SKM-1 treated with dmso at 0.1 percent for 144 hours (cell line): ENCODE measurements at regions not wholly inside any gene's neighbourhood (a gene's known extent, or its start where the extent isn't known, plus 50 kb on each side); places are given as distances from the start of the nearest gene placed in this dataset.

Experiments used
- DNase-seq: peaks from one replicate; lab custom pipeline; 2025; ENCODE audit not compliant: unreplicated experiment; lab: John Stamatoyannopoulos, UW

DNA sequence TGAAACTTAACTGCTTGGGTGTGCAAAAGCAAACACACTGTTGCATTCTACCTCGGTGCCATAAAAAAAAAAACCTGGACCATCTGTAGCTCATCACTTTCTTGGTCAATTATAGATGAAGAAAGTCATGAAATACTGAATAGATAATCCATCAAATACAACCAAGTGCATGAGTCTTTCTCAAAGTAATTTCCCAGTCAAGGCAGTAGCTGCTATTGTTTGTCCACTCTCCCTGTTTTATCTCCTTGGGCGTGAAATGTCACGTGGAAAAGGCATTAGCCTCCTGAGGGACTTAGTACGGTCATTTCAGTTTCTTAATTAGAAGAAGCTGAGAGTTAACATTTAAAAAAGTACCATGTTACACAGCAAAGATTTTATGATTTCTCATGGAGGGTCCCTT, 1697.9 kb downstream of the PCDH9 start:
- DNase-seq: no peak

DNA sequence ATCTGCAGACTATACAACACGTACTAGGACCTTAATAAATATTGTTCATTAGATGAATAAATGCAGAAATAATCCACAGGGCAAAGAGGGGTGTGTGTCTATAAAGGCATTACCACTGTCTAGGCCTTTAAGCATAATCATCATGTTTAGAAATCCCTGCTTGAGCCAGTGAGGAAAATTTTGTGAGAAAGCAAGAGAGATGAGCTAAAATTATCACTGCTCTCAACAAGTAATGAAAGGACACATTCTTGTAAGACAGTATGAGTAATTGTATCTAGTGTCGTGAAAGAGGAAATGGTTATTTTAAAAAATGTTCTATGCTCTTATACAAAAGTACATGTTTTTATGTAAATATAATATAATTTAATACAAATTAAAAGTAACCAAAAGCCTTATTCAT, 1699.4 kb downstream of the PCDH9 start:
- no peak for DNase-seq

DNA sequence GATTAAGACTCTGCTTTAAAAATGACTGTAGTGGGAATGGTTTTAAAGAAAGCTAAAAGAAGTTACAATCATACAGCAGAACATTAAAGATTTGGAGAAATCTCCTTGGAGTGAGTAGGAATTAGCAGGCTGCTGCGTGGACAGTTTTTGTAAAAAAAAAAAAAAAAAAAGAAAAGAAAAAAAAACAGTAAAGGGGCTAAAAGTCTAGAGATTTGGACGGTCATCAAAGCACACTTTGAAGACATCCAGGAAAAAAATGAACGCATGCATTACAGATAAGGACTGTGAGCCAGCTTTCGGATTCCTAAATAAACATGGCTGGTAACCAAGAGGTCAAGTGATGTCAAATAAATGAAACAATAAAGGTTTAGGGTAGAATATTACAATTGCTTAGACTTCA, 1700.6 kb downstream of the PCDH9 start:
- no peak for DNase-seq

- DNase-seq: no peak
Measured at GRCh38 chr13:65508745-65509144, 1721.4 kb downstream of the PCDH9 start.

DNA sequence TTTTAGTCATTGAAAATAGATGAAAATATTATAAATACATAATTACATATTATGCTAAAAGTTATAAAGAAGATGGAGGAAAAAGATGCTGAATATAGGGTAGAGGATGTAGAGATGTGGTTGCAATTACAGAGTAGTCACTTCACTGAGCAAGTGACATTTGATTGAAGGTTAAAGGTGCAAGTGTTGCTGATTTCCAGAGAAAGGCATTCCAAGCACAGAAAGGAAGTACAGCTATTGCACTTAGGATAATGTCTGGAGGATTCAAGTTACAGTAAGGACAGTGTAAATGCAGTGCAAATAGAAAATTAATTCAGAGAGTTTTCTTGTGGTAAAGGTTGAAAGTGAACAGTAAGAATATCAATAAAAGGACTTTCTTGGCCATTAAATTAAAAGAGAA, 1721.8 kb downstream of the PCDH9 start:
- no peak for DNase-seq

DNA sequence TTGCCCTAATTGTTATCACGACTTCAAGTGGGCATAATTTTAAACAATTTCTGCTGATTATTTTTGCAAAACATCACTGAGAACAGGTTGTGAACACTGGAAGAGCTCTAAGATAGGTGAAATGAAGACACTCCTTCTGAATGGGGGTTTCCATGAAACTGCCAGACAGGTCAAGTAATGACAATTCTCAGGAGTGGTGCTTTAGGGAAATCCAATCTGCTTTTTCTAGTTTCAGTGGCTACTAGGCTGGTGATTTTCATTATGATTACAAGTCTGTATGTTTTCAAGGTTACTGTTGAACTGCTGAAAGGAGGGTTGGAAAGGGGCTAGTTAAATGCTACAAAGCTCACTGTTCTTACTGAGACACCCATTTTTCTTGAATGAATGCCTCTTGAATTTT, 1724.2 kb downstream of the PCDH9 start:
- no peak for DNase-seq

DNA sequence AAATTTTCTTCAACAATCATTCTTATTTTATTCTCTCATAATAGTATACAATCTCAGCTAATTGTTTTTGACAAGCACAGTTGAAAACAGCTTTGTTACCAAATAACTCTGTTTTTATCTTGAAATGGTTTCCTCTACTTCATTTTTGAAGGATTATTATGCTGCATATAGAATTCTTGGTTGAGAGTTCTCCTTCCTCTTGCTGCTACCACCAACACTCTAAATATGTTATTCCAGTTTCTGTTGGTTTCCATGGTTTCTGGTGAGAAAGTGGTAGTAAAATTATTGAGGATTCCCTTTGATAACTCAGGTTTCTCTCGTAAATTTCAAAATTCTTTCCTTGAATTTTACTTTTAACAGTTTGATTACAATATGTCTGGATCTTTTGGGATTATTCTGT, 1725.9 kb downstream of the PCDH9 start:
- DNase-seq: no peak

DNA sequence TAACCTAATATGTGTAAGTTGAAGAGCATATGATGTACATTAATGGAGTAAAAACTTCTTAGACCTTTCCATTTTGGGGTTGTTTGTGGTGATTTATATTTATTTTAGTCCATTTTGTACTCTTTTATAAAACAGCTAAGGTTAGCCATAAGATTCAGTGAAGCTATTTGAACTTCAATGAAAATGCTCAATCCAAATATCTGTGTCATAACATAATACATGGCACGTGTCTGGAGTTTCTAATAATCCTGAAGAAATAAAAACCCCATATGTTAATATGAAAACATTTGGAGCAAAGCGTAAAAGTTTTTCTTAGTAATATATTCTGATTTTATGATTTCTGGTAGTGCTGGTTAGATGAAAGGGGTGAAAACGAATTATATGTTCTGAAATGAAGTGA, 1729.7 kb downstream of the PCDH9 start:
- DNase-seq: no peak

GRCh38 chr13:65499256-65499655, 1730.9 kb downstream of the PCDH9 start:
- DNase-seq: no peak

DNA sequence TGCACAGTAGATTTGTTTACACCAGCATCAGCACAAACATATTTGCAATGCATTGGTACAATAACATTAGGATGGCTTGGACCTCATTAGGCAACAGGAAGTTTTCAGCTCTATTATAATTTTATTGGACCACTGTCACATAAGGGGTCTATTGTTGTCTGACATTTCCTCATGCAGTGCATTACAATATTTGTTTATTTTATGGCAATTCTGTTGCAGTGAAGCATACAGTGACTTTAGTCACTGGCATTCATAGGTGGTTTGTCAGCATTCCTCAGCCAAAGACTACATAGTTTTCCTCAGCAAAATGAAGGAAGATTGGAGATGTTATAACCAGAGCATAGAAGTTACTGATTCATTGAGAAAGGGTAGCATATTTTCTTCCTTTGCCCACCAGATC, 1732.9 kb downstream of the PCDH9 start:
- DNase-seq: no peak

DNA sequence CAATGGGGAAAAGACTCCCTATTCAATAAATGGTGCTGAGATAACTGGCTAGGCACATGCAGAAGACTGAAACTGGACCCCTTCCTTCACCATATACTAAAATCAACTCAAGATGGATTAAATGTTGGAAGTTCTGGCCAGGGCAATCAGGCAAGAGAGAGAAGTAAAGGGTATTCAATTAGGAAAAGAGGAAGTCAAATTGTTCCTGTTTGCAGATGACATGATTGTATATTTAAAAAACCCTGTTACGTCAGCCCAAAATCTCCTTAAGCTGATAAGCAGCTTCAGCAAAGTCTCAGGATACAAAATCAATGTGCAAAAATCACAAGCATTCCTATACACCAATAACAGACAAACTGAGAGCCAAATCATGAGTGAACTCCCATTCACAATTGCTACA, 1739.4 kb downstream of the PCDH9 start:
- DNase-seq: peak; percentile 10

DNA sequence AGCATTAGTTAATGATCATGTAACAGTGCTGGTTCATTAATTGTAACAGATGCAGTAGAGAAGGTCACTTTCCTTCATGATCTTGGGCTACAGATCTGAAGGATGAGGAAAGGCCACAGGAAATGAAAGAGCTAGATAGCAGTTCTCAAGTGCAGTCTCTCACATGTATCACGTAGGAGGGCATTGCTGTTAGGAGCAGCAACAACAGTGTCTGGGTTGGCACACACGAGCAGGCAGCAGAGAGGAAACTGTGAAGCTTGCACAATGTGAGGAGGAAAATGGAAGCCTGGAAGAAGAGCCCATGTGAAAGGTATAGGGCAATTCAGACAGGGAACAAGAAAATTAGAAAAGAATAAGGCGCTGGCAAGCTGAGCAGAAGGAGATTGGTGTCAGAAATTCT, 1741.5 kb downstream of the PCDH9 start:
- DNase-seq: no peak

GRCh38 chr13:65479692-65480091, 1750.4 kb downstream of the PCDH9 start:
- no peak for DNase-seq

GRCh38 chr13:65473196-65473595, 1756.9 kb downstream of the PCDH9 start:
- no peak for DNase-seq

DNA sequence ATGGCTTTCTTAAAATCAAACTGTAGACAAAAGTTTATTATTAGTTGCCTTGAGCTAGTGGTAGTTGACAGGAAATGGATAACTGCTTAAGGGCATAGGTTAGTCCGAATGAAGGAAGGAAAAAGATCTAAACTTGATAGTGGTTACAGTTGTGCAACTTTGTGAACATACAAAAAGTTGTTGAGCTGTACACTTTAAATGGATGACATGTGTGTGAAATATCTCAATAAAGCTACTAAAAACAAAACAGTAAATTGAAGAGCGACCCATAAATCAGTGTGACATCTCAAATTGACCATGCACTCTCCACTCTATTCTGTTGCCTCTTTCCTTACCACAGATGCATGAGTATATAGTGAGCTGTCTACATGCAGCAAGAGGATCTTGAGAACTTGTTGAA, 1757.8 kb downstream of the PCDH9 start:
- no peak for DNase-seq

DNA sequence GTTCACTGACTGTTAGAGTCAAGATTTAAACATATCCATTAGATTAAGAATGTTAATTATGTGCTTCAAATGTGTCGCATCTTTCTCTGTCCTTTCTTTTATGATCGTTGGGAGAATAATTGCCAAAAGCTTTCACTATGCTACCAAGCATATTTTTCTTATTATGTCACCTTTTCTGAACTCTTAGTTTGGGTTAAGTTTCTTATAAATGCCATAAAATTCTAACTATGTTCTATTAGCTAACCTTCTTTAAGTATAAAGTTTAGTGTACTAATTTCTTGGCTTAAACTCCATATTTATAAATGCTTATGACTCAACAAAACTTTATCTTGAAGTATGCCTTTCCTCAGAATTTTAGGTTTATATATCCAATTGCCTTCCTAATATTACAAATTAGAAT, 1759.4 kb downstream of the PCDH9 start:
- DNase-seq: no peak

GRCh38 chr13:65468628-65469027, 1761.5 kb downstream of the PCDH9 start:
- no peak for DNase-seq

DNA sequence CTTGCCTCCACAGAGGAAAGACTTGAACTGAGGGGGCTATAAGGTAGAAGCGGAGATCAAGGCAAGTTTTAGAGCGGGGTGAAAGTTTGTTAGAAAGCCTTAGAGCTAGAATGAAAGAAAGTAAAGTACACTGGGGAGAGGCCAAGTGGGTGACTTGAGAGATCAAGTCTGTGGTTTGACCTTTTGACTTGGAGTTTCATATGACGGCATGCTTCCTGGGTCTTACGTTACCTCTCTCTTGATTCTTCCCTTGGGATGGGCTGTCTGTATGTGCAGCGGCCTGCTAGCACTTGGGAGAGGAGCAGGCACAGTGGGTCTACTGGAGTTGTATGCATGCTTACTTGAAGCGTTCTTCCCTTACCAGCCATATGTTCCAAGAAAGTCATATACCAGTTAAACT, 1768.5 kb downstream of the PCDH9 start:
- no peak for DNase-seq

GRCh38 chr13:65460136-65460535, 1770.0 kb downstream of the PCDH9 start:
- no peak for DNase-seq

- no peak for DNase-seq
Measured at GRCh38 chr13:65456150-65456912, 1773.8 kb downstream of the PCDH9 start.

DNA sequence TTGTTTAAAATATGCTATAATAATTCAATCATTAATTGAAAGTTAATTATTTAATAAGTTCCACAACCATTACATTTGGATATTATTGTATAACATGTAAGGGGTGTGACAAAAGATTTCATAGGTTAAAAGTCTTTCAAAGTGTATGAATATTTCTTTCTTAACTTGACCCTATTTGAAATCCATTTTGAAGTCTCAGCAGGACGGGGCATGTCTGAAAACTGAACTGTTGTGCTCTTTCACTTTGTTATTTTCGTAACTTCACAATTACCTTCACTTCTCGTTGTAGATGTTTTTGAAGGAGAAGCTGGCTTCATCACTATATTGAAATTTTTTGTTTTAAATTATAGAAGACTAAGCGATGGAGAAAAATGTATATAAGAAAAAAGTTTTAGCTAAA, 1775.7 kb downstream of the PCDH9 start:
- no peak for DNase-seq

DNA sequence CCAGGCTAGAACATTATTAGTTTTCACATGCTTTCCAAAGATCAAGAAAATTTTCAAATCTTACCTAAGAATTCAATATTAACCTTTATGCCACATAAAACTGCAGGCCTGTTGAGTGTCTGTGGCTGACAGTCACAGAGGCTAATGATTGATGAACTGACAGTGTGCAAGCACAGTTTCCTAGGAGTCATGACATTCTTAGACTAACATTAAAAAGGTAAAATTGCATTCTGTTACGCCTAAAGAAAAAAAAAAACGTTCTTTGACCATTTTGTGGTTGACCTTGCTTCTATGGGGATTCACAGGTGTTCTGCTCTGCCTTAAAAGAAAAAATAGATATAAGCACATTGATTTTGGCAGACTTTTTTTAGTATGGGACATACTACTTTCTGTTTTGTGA, 1776.2 kb downstream of the PCDH9 start:
- DNase-seq: no peak

GRCh38 chr13:65445340-65445739, 1784.8 kb downstream of the PCDH9 start:
- no peak for DNase-seq
